Breast epithelium (tissue), 4 donors: ENCODE measurements at regions not wholly inside any gene's neighbourhood (a gene's known extent, or its start where the extent isn't known, plus 50 kb on each side); places are given as distances from the start of the nearest gene placed in this dataset.

Experiments used
- DNase-seq, 2 donors: peaks; one replicate each; pipeline ENCODE4 v3.0.0-alpha.2; 2019; ENCODE audit warnings: low spot score in 2 of 2
- H3K27ac ChIP-seq, 2 donors: fragments of 200-600 bp; sonication (generic) in 1 of 2; one replicate each; pipeline ENCODE4 v1.5.1; 2016 to 2019; ENCODE audit warnings: mild to moderate bottlenecking in 1 of 2
- H3K27me3 ChIP-seq, 2 donors: fragments of 200-600 bp; sonication (generic) in 1 of 2; one replicate each; pipeline versions ENCODE4 v1.5.1 to v1.6.0; 2017 to 2019; ENCODE audit warnings: control low read depth in 1 of 2, mild to moderate bottlenecking in 1 of 2
- H3K36me3 ChIP-seq: fragments of 200-600 bp; one replicate; pipeline ENCODE4 v1.5.1; 2019
- H3K4me1 ChIP-seq, 2 donors: fragments of 200-600 bp; sonication (generic); one replicate each; pipeline ENCODE4 v1.5.1; 2016 to 2019; ENCODE audit warnings: control low read depth in 1 of 2
- H3K4me3 ChIP-seq, 3 donors: fragments of 200-600 bp; sonication (generic); 1 replicate in 2 of 3; 2 replicates in 1 of 3; pipeline ENCODE4 v1.5.1; 2016 to 2019; ENCODE audit warnings: mild to moderate bottlenecking in 3 of 3, moderate library complexity in 2 of 3
- H3K9me3 ChIP-seq, 2 donors: fragments of 200-600 bp; sonication (generic) in 1 of 2; one replicate each; pipeline ENCODE4 v1.5.1; 2016 to 2019; ENCODE audit warnings: control low read depth in 1 of 2
- CTCF ChIP-seq, 3 donors: fragments of 450-650 bp; IDR thresholded peaks; one replicate each; pipeline ENCODE4 v1.5.1; 2016 to 2017; ENCODE audit warnings: antibody characterized with exemption in 3 of 3, mild to moderate bottlenecking in 3 of 3, moderate library complexity in 3 of 3
- POLR2A ChIP-seq: fragments of 450-650 bp; IDR thresholded peaks from one replicate; pipeline ENCODE4 v1.6.1; 2016; ENCODE audit warnings: antibody characterized with exemption, mild to moderate bottlenecking, moderate library complexity
- POLR2AphosphoS5 ChIP-seq, 3 donors: sonication (generic); formaldehyde crosslinking; IDR thresholded peaks; one replicate each; pipeline ENCODE4 v1.6.1; 2017; ENCODE audit warnings: antibody characterized with exemption in 3 of 3
- intact Hi-C: fragments of 100-400 bp; cut with DNase I; formaldehyde crosslinking; loops from one replicate; pipeline ENCODE4 v1.15.1; 2023; ENCODE audit warnings: low total_unique reads

- Histone ChIP-seq H3K4me3 (no peak overlapping the region), H3K27ac (no peak overlapping the region), H3K9me3 (no peaks in the 10 kb centered on the region), H3K36me3 (no peaks in the 10 kb centered on the region), H3K4me1 (no peaks in the 10 kb centered on the region), H3K27me3 (no peaks in the 10 kb centered on the region)
- intact Hi-C loops = no loop called here
- TF ChIP-seq POLR2AphosphoS5 (IDR thresholded peaks at IDR 0.05) = no peak
- no peak for TF ChIP-seq POLR2A
- TF ChIP-seq CTCF (IDR thresholded peaks at IDR 0.05) = no peak
- no peak for DNase-seq
Observed at GRCh38 chr10:59090817-59091622, 85.4 kb upstream of the PHYHIPL start.

- DNase-seq = no peak
- no peaks in the 10 kb centered on the region for H3K9me3 ChIP-seq
- no peak for TF ChIP-seq CTCF (IDR thresholded peaks at IDR 0.05)
- no peak for TF ChIP-seq POLR2A
- no peak for TF ChIP-seq POLR2AphosphoS5 (IDR thresholded peaks at IDR 0.05)
- H3K27ac ChIP-seq = no peak overlapping the region
- intact Hi-C loops = no loop called here
- H3K36me3 ChIP-seq = no peaks in the 10 kb centered on the region
- H3K4me1 ChIP-seq = no peaks in the 10 kb centered on the region
- H3K4me3 ChIP-seq = no peak overlapping the region
- H3K27me3 ChIP-seq = no peaks in the 10 kb centered on the region
Observed at GRCh38 chr10:59093461-59093860, 83.0 kb upstream of the PHYHIPL start.

GRCh38 chr10:59096631-59097030 lies 79.8 kb upstream of the PHYHIPL start:
- Histone ChIP-seq H3K4me3 (no peak overlapping the region), H3K4me1 (no peaks in the 10 kb centered on the region), H3K36me3 (no peaks in the 10 kb centered on the region), H3K9me3 (no peaks in the 10 kb centered on the region), H3K27ac (no peak overlapping the region), H3K27me3 (no peaks in the 10 kb centered on the region)
- no peak for DNase-seq
- TF ChIP-seq POLR2AphosphoS5 (IDR thresholded peaks at IDR 0.05) = no peak
- no peak for TF ChIP-seq CTCF (IDR thresholded peaks at IDR 0.05)
- TF ChIP-seq POLR2A = no peak
- intact Hi-C loops = no loop called here

- no peak for DNase-seq
- H3K4me3 ChIP-seq = no peak overlapping the region
- no peaks in the 10 kb centered on the region for H3K4me1 ChIP-seq
- H3K27ac ChIP-seq = peak overlapping the region in 1 of 2 donors; percentile 62
- H3K36me3 ChIP-seq = no peaks in the 10 kb centered on the region
- no peak for TF ChIP-seq CTCF (IDR thresholded peaks at IDR 0.05)
- TF ChIP-seq POLR2A = no peak
- no peak for TF ChIP-seq POLR2AphosphoS5 (IDR thresholded peaks at IDR 0.05)
- H3K9me3 ChIP-seq = no peaks in the 10 kb centered on the region
- H3K27me3 ChIP-seq = no peaks in the 10 kb centered on the region
- intact Hi-C loops = no loop called here
Observed at GRCh38 chr10:59098387-59098786, 78.1 kb upstream of the PHYHIPL start.

- H3K27me3 ChIP-seq = no peaks in the 10 kb centered on the region
- intact Hi-C loops = no loop called here
- peak overlapping the region in 1 of 2 donors; percentile 62 for H3K27ac ChIP-seq
- H3K4me3 ChIP-seq = no peak overlapping the region
- no peak for DNase-seq
- no peaks in the 10 kb centered on the region for H3K4me1 ChIP-seq
- TF ChIP-seq POLR2AphosphoS5 (IDR thresholded peaks at IDR 0.05) = no peak
- no peak for TF ChIP-seq CTCF (IDR thresholded peaks at IDR 0.05)
- TF ChIP-seq POLR2A = no peak
- H3K9me3 ChIP-seq = no peaks in the 10 kb centered on the region
- H3K36me3 ChIP-seq = no peaks in the 10 kb centered on the region
Observed at GRCh38 chr10:59098831-59099452, 77.5 kb upstream of the PHYHIPL start.
